ENCODE measurements at regions not wholly inside any gene's neighbourhood (a gene's known extent, or its start where the extent isn't known, plus 50 kb on each side); places are given as distances from the start of the nearest gene placed in this dataset.

DNA sequence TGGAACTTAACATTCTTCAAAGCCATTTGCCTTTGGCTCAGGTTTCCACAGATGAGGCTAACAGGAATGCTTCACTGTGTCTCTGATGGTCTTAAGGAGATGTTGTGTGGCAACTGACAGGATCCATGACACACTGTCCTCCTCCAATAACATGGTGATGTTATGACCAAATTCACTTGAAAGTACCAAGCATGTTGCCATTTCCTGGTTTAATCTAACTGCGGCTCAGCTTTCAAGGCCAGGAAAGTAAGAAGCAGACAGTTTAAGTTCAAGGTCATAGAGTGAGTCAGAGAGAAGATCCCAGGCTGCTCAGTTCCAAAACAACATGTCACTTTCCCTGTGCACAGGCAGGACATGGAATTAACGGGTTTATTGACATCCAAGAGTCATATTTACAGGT lies 513.6 kb downstream of the STK39 start:
- Mint-ChIP-seq H3K36me3 (no peaks in the 10 kb centered on the region), H3K4me3 (no peak overlapping the region), H3K4me1 (no peaks in the 10 kb centered on the region), H3K27me3 (ENCODE audit: low read depth in 2 of 2) (peaks cover 0 to 4% of the 10 kb centered on the region in 2 donors), H3K9me3 (peaks cover 0 to 5% of the 10 kb centered on the region in 2 donors), H3K27ac (no peak overlapping the region)
- no peak overlapping the region for H3K27ac ChIP-seq (ENCODE audit: low read length)
- H3K36me3 ChIP-seq (ENCODE audit: control insufficient read depth, insufficient read depth, low read length) = no peaks in the 10 kb centered on the region
- intact Hi-C loops (cut with micrococcal nuclease) = no loop called here
- TF ChIP-seq, protein P1, sequence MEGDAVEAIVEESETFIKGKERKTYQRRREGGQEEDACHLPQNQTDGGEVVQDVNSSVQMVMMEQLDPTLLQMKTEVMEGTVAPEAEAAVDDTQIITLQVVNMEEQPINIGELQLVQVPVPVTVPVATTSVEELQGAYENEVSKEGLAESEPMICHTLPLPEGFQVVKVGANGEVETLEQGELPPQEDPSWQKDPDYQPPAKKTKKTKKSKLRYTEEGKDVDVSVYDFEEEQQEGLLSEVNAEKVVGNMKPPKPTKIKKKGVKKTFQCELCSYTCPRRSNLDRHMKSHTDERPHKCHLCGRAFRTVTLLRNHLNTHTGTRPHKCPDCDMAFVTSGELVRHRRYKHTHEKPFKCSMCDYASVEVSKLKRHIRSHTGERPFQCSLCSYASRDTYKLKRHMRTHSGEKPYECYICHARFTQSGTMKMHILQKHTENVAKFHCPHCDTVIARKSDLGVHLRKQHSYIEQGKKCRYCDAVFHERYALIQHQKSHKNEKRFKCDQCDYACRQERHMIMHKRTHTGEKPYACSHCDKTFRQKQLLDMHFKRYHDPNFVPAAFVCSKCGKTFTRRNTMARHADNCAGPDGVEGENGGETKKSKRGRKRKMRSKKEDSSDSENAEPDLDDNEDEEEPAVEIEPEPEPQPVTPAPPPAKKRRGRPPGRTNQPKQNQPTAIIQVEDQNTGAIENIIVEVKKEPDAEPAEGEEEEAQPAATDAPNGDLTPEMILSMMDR (IDR thresholded peaks at IDR 0.05) = no peak
- H3K4me1 ChIP-seq (ENCODE audit: control insufficient read depth, insufficient read depth, low read length) = no peaks in the 10 kb centered on the region
- ATAC-seq (no peak), DNase-seq (no peak)
- H3K4me3 ChIP-seq (ENCODE audit: low read length) = no peak overlapping the region
- no peaks in the 10 kb centered on the region for H3K9me3 ChIP-seq (ENCODE audit: control insufficient read depth, insufficient read depth, low read length)
- 85% methylated on average over 1 of the region's 2 CpGs for WGBS (ENCODE audit: insufficient coverage)
- no peaks in the 10 kb centered on the region for H3K27me3 ChIP-seq (ENCODE audit: control insufficient read depth, insufficient read depth, low read length)

DNA sequence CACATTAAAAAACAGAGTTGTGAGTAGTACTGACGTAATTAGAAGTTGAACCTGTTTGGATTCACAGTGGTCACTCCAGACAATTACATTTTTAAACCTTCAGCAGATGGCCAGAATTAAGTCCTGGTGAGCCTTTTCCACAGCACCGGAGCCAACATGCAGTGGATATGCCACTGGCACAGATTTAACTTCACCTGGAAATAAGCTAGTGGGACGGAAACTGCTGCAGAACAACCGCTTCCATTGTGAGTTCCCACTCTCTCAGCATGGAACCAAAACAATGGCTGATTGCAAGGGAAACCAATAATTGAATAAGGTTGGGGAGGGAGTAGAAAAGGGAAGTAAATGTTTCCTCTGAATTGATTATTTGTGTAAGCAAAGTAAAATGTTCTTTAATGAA lies 515.1 kb downstream of the STK39 start:
- no peaks in the 10 kb centered on the region for H3K9me3 ChIP-seq (ENCODE audit: control insufficient read depth, insufficient read depth, low read length)
- TF ChIP-seq, protein P1 (IDR thresholded peaks at IDR 0.05) = no peak
- WGBS (ENCODE audit: insufficient coverage) = 84% methylated on average over 4 of the region's 4 CpGs
- ATAC-seq = no peak
- no peak overlapping the region for H3K27ac ChIP-seq (ENCODE audit: low read length)
- Mint-ChIP-seq H3K36me3 (no peaks in the 10 kb centered on the region), H3K4me1 (no peaks in the 10 kb centered on the region), H3K27ac (no peak overlapping the region), H3K9me3 (peaks cover 0 to 5% of the 10 kb centered on the region in 2 donors), H3K4me3 (no peak overlapping the region), H3K27me3 (ENCODE audit: low read depth in 2 of 2) (peaks cover 0 to 4% of the 10 kb centered on the region in 2 donors)
- DNase-seq = no peak
- intact Hi-C loops (cut with micrococcal nuclease) = no loop called here
- no peak overlapping the region for H3K4me3 ChIP-seq (ENCODE audit: low read length)
- H3K4me1 ChIP-seq (ENCODE audit: control insufficient read depth, insufficient read depth, low read length) = no peaks in the 10 kb centered on the region
- H3K27me3 ChIP-seq (ENCODE audit: control insufficient read depth, insufficient read depth, low read length) = no peaks in the 10 kb centered on the region
- no peaks in the 10 kb centered on the region for H3K36me3 ChIP-seq (ENCODE audit: control insufficient read depth, insufficient read depth, low read length)

DNA sequence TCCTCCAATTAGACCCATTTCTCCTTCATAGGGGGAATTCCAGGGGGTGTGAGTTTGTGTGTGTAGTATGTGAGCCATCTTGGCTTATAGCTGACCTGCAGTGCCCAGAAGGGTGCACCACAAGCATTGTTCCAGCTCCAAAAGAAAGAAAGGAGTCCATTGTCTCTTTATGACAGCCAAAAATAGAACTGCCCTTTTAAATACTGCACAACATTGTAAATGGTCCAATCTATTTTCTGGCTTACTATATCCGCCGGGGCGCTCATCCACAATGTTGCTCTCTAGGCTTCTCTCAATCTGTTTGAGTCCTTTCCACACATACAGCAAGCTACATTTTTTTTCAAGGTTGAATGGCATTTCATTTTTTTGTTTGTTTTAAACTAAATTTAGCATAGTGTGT lies 517.5 kb downstream of the STK39 start:
- no peak overlapping the region for H3K4me3 Mint-ChIP-seq
- H3K4me1 Mint-ChIP-seq = no peaks in the 10 kb centered on the region
- peaks cover 0 to 4% of the 10 kb centered on the region in 2 donors for H3K27me3 Mint-ChIP-seq (ENCODE audit: low read depth in 2 of 2)
- TF ChIP-seq, protein P1 (IDR thresholded peaks at IDR 0.05) = no peak
- intact Hi-C loops (cut with micrococcal nuclease) = no loop called here
- Histone ChIP-seq H3K36me3 (ENCODE audit: control insufficient read depth, insufficient read depth, low read length) (no peaks in the 10 kb centered on the region), H3K4me1 (ENCODE audit: control insufficient read depth, insufficient read depth, low read length) (no peaks in the 10 kb centered on the region), H3K9me3 (ENCODE audit: control insufficient read depth, insufficient read depth, low read length) (no peaks in the 10 kb centered on the region), H3K27me3 (ENCODE audit: control insufficient read depth, insufficient read depth, low read length) (no peaks in the 10 kb centered on the region), H3K27ac (ENCODE audit: low read length) (no peak overlapping the region), H3K4me3 (ENCODE audit: low read length) (no peak overlapping the region)
- H3K36me3 Mint-ChIP-seq = no peaks in the 10 kb centered on the region
- WGBS (ENCODE audit: insufficient coverage) = 96% methylated on average over 3 of the region's 3 CpGs
- H3K9me3 Mint-ChIP-seq = peaks cover 0 to 2% of the 10 kb centered on the region in 2 donors
- no peak overlapping the region for H3K27ac Mint-ChIP-seq
- no peak for ATAC-seq
- DNase-seq = no peak

DNA sequence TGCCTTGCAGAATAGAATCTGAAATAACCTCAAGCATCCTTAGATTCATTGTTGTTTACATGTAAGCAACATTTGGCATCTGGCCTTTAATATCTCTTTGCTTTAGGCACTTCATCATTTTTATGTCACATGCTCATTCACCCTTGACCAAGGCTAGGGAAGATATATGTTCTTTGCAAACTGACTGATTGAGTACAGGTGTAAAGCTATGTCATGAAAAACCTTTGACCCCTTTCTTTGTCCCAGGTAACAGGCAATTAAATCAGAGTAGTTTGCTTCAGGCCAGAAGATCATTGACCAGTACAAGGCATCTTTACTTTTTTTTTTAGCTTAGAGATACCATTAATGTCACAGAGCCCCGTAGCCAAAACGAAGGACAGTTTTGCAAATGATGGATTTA lies 520.6 kb downstream of the STK39 start:
- Mint-ChIP-seq H3K9me3 (peaks cover 0 to 2% of the 10 kb centered on the region in 2 donors), H3K4me1 (no peaks in the 10 kb centered on the region), H3K27me3 (ENCODE audit: low read depth in 2 of 2) (peaks cover 0 to 4% of the 10 kb centered on the region in 2 donors), H3K36me3 (no peaks in the 10 kb centered on the region), H3K27ac (no peak overlapping the region), H3K4me3 (no peak overlapping the region)
- DNase-seq = no peak
- H3K27me3 ChIP-seq (ENCODE audit: control insufficient read depth, insufficient read depth, low read length) = no peaks in the 10 kb centered on the region
- intact Hi-C loops (cut with micrococcal nuclease) = no loop called here
- no peak overlapping the region for H3K4me3 ChIP-seq (ENCODE audit: low read length)
- TF ChIP-seq, protein P1 (IDR thresholded peaks at IDR 0.05) = no peak
- no peaks in the 10 kb centered on the region for H3K36me3 ChIP-seq (ENCODE audit: control insufficient read depth, insufficient read depth, low read length)
- H3K27ac ChIP-seq (ENCODE audit: low read length) = no peak overlapping the region
- no peaks in the 10 kb centered on the region for H3K9me3 ChIP-seq (ENCODE audit: control insufficient read depth, insufficient read depth, low read length)
- 85% methylated on average over 2 of the region's 2 CpGs for WGBS (ENCODE audit: insufficient coverage)
- no peaks in the 10 kb centered on the region for H3K4me1 ChIP-seq (ENCODE audit: control insufficient read depth, insufficient read depth, low read length)
- ATAC-seq = no peak
